GM23338 (cell line): ENCODE measurements at regions not wholly inside any gene's neighbourhood (a gene's known extent, or its start where the extent isn't known, plus 50 kb on each side); places are given as distances from the start of the nearest gene placed in this dataset.

Experiments used
- ATAC-seq: fragments of 200-7000 bp; cut with Tn5 transposase; 3 replicates; pipeline ENCODE4 v1.9.1; 2020
- DNase-seq: peaks from one replicate; pipeline ENCODE4 v3.0.0-alpha.2; 2015; ENCODE audit warnings: low spot score
- H2AFZ ChIP-seq: fragments of 200-600 bp; sonication (generic); 2 replicates; pipeline ENCODE4 v1.8.0; 2016; ENCODE audit warnings: antibody characterized with exemption, mild to moderate bottlenecking, moderate library complexity
- H3F3A ChIP-seq: fragments of 200-600 bp; sonication (generic); replicated peaks from 2 replicates; pipeline ENCODE4 v1.8.0; 2017; ENCODE audit warnings: antibody characterized with exemption, mixed run types, low read depth
- H3K27ac ChIP-seq: fragments of 200-600 bp; sonication (generic); 2 replicates; pipeline ENCODE4 v1.6.1; 2016; ENCODE audit warnings: low read depth
- H3K27me3 ChIP-seq: fragments of 200-600 bp; sonication (generic); 2 replicates; pipeline ENCODE4 v1.8.0; 2016; ENCODE audit warnings: mild to moderate bottlenecking, mixed run types, moderate library complexity; ENCODE audit not compliant: insufficient read depth
- H3K36me3 ChIP-seq: fragments of 200-600 bp; sonication (generic); 2 replicates; pipeline ENCODE4 v1.8.0; 2016; ENCODE audit warnings: mild to moderate bottlenecking; ENCODE audit not compliant: insufficient read depth
- H3K4me1 ChIP-seq: fragments of 200-600 bp; sonication (generic); 2 replicates; pipeline ENCODE4 v1.8.0; 2016; ENCODE audit warnings: mild to moderate bottlenecking, moderate library complexity; ENCODE audit not compliant: insufficient read depth
- H3K4me2 ChIP-seq: fragments of 200-600 bp; sonication (generic); 2 replicates; pipeline ENCODE4 v1.7.1; 2017; ENCODE audit warnings: mixed run types
- H3K4me3 ChIP-seq: fragments of 200-600 bp; sonication (generic); 2 replicates; pipeline ENCODE4 v1.6.1; 2016; ENCODE audit warnings: mixed run types
- H3K79me2 ChIP-seq: fragments of 200-600 bp; sonication (generic); replicated peaks from 2 replicates; pipeline ENCODE4 v1.8.0; 2017; ENCODE audit warnings: mild to moderate bottlenecking; ENCODE audit not compliant: insufficient read depth
- H3K9me2 ChIP-seq: fragments of 200-600 bp; sonication (generic); 2 replicates; pipeline ENCODE4 v1.8.0; 2017; ENCODE audit not compliant: insufficient read depth
- H4K20me1 ChIP-seq: fragments of 200-600 bp; sonication (generic); replicated peaks from 2 replicates; pipeline ENCODE4 v1.8.0; 2017; ENCODE audit warnings: mild to moderate bottlenecking; ENCODE audit not compliant: insufficient read depth
- H3K27ac Mint-ChIP-seq: 2 replicates; pipeline ENCODE4 v1.8.0; 2020; ENCODE audit warnings: inconsistent platforms, mild to moderate bottlenecking, moderate library complexity, mixed read lengths
- H3K27me3 Mint-ChIP-seq: 3 replicates; pipeline ENCODE4 v1.8.0; 2022; ENCODE audit warnings: low read depth, mild to moderate bottlenecking, moderate library complexity, mixed read lengths, inconsistent platforms; ENCODE audit not compliant: insufficient read depth, poor library complexity
- H3K36me3 Mint-ChIP-seq: 3 replicates; pipeline ENCODE4 v1.8.0; 2021; ENCODE audit warnings: low read depth, mild to moderate bottlenecking, inconsistent platforms, moderate library complexity, mixed read lengths
- H3K4me1 Mint-ChIP-seq: 3 replicates; pipeline ENCODE4 v1.8.0; 2020; ENCODE audit warnings: mild to moderate bottlenecking, inconsistent platforms, mixed read lengths
- H3K4me3 Mint-ChIP-seq: 3 replicates; pipeline ENCODE4 v1.8.0; 2021; ENCODE audit warnings: moderate library complexity, mild to moderate bottlenecking, inconsistent platforms, mixed read lengths
- H3K9me3 Mint-ChIP-seq: 3 replicates; pipeline ENCODE4 v1.8.0; 2020; ENCODE audit warnings: moderate library complexity, mild to moderate bottlenecking, inconsistent platforms, mixed read lengths
- CREB1 ChIP-seq: fragments of 250-450 bp; sonication (Bioruptor Pico); IDR thresholded peaks from 2 replicates; pipeline ENCODE4 v1.5.0; 2020; ENCODE audit warnings: low read depth, mild to moderate bottlenecking, moderate library complexity
- CTCF ChIP-seq, 2 experiments: fragments of 200-600 bp in 1 of 2; sonication (generic) in 1 of 2; conservative IDR thresholded peaks; 2 replicates each; pipeline versions ENCODE4 v1.5.1 to v1.6.1; 2016 to 2017; ENCODE audit warnings: antibody characterized with exemption in 2 of 2, low read depth in 2 of 2, mild to moderate bottlenecking in 2 of 2, moderate library complexity in 1 of 2
- EZH2phosphoT487 ChIP-seq: fragments of 200-600 bp; sonication (generic); IDR thresholded peaks from one replicate; pipeline ENCODE4 v1.8.1; 2018; ENCODE audit warnings: antibody characterized with exemption; ENCODE audit not compliant: unreplicated experiment
- POLR2AphosphoS5 ChIP-seq: IDR thresholded peaks from 2 replicates; pipeline ENCODE4 v1.6.1; 2016; ENCODE audit warnings: antibody characterized with exemption, low read depth
- REST ChIP-seq: IDR thresholded peaks from one replicate; pipeline ENCODE4 v1.6.1; 2018; ENCODE audit warnings: antibody characterized with exemption; ENCODE audit not compliant: unreplicated experiment
- STAT1 ChIP-seq: IDR thresholded peaks from one replicate; pipeline ENCODE4 v1.6.1; 2016; ENCODE audit warnings: antibody characterized with exemption; ENCODE audit not compliant: unreplicated experiment
- ZNF114 ChIP-seq: fragments of 250-450 bp; sonication (Bioruptor Pico); IDR thresholded peaks from 2 replicates; pipeline ENCODE4 v1.5.0; 2020; ENCODE audit warnings: mild to moderate bottlenecking, moderate library complexity
- TF ChIP-seq, protein P1 (sequence below): IDR thresholded peaks from 2 replicates; pipeline ENCODE4 v1.6.1; 2016; ENCODE audit warnings: antibody characterized with exemption

DNA sequence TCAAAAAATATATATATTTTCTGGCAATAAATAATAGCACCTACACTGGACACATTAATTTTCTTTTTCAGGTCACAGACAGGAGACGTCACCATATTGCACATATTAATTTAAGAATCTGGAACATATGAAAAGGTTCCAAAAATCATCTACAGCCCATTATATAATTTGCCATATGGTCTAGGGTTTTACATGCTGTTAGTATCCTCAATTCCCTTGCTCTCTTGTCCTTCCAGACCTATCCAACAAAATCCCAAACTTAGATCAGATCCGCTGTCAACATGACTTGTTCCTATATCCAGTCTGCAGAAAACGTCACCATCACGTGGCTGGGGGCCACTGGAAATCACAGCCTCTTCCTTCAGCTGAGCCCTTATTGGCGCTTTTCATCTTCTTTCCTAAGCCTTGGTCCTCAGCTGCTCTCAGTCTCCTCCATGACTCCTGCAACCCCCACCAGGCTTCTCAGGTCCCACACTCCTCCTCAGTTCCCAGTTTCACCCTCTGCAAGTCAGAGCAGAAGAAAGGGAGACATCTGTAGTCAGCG lies 192.0 kb upstream of the GATB start (continued):
- no peak for TF ChIP-seq EZH2phosphoT487
- TF ChIP-seq, protein P1, sequence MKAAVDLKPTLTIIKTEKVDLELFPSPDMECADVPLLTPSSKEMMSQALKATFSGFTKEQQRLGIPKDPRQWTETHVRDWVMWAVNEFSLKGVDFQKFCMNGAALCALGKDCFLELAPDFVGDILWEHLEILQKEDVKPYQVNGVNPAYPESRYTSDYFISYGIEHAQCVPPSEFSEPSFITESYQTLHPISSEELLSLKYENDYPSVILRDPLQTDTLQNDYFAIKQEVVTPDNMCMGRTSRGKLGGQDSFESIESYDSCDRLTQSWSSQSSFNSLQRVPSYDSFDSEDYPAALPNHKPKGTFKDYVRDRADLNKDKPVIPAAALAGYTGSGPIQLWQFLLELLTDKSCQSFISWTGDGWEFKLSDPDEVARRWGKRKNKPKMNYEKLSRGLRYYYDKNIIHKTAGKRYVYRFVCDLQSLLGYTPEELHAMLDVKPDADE, result no peak

DNA sequence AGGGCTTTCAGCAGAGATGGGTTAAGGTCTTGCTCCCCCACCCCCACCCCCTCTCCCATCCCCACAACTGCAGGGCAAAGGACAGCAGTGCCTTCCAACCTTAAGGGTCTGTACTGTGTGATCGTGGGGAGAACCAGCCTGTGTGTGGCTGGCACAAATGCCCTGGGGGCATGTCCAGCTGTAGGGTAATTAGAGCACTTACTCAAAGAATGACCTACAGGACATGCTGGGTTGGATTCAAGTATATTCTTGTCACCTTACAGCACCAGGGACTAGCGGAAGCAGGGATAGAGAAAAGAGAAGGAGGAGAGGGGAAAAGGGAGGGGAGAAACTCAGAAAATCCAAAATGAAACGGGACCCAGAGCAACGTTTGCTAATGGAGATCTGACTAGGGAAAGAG lies 191.3 kb upstream of the GATB start:
- ATAC-seq (no peak), DNase-seq (no peak)
- no peak overlapping the region for H2AFZ ChIP-seq
- H3K36me3 Mint-ChIP-seq, result peaks cover 10% of the 10 kb centered on the region; the same call in 2 of the 3 replicates
- H3K4me2 ChIP-seq, result no peak overlapping the region
- no peaks in the 10 kb centered on the region for H3K79me2 ChIP-seq
- peaks cover 4% of the 10 kb centered on the region for H3K27me3 Mint-ChIP-seq
- H3K9me2 ChIP-seq, result 0 out of 2 replicates have a peak, but pooled peaks cover 3% of the 10 kb centered on the region
- H3K27me3 ChIP-seq, result no peaks in the 10 kb centered on the region
- no peak overlapping the region for H3K4me3 ChIP-seq
- H3K4me1 ChIP-seq, result 0 out of 2 replicates have a peak, but pooled peaks cover 8% of the 10 kb centered on the region
- no peak overlapping the region for H3K4me3 Mint-ChIP-seq
- H3K36me3 ChIP-seq, result peaks cover 6% of the 10 kb centered on the region; the same call in 1 of the 2 replicates
- H3K9me3 Mint-ChIP-seq, result peaks cover 16% of the 10 kb centered on the region
- H3K4me1 Mint-ChIP-seq, result peaks cover 10% of the 10 kb centered on the region
- no peak overlapping the region for H3K27ac Mint-ChIP-seq
- no peaks in the 10 kb centered on the region for H3F3A ChIP-seq
- H4K20me1 ChIP-seq, result no peaks in the 10 kb centered on the region
- no peak overlapping the region for H3K27ac ChIP-seq
- TF ChIP-seq EZH2phosphoT487 (no peak), STAT1 (no peak), POLR2AphosphoS5 (no peak), REST (no peak), CREB1 (CRISPR knock-in tag) (no peak), ZNF114 (no peak), CTCF (conservative IDR thresholded peaks at IDR 0.05; ENCODE audit: low read depth in 2 of 2) (no peak)
- TF ChIP-seq, protein P1, result no peak
